Prostate gland (tissue), 2 donors: ENCODE measurements at regions not wholly inside any gene's neighbourhood (a gene's known extent, or its start where the extent isn't known, plus 50 kb on each side); places are given as distances from the start of the nearest gene placed in this dataset.

Experiments
- POLR2A ChIP-seq: fragments of 450-650 bp; IDR thresholded peaks from one replicate; pipeline ENCODE4 v1.6.1; 2016; ENCODE audit warnings: antibody characterized with exemption, mild to moderate bottlenecking
- POLR2AphosphoS5 ChIP-seq: sonication (generic); formaldehyde crosslinking; IDR thresholded peaks from one replicate; pipeline ENCODE4 v1.6.1; 2017; ENCODE audit warnings: antibody characterized with exemption
- TF ChIP-seq, protein P1 (sequence below), 4 experiments: fragments of 200-600 bp in 2 of 4; fragments of 450-650 bp in 2 of 4; sonication (generic) in 2 of 4; IDR thresholded peaks; 1 replicate in 3 of 4; 2 replicates in 1 of 4; pipeline ENCODE4 v1.5.1; 2016 to 2019; ENCODE audit warnings: antibody characterized with exemption in 4 of 4, mild to moderate bottlenecking in 2 of 4, moderate library complexity in 2 of 4

DNA sequence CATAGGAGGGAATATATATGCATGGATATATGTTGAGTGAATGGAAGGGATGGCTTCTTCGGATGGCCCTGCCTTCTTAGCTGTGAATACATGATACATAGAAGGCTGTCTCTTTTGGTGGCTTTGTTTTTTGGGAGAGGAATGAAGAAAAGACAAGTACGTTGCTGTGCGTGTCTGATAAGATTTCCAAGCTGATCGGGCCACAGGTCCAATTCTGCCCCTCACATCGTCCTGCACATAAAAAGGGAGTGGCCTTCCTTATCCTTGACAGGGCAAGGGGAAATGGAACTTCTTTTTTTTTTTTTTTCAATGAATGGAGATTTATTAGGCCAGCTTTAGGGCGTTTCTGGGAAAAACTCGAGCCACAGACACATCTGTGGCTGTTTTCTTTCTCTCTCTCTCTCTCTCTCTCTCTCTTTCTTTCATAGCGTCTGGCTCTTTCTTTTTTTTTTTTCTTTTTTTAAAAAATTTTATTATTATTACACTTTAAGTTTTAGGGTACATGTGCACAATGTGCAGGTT is 103.8 kb upstream of the SPATA13 start:
- TF ChIP-seq, protein P1, sequence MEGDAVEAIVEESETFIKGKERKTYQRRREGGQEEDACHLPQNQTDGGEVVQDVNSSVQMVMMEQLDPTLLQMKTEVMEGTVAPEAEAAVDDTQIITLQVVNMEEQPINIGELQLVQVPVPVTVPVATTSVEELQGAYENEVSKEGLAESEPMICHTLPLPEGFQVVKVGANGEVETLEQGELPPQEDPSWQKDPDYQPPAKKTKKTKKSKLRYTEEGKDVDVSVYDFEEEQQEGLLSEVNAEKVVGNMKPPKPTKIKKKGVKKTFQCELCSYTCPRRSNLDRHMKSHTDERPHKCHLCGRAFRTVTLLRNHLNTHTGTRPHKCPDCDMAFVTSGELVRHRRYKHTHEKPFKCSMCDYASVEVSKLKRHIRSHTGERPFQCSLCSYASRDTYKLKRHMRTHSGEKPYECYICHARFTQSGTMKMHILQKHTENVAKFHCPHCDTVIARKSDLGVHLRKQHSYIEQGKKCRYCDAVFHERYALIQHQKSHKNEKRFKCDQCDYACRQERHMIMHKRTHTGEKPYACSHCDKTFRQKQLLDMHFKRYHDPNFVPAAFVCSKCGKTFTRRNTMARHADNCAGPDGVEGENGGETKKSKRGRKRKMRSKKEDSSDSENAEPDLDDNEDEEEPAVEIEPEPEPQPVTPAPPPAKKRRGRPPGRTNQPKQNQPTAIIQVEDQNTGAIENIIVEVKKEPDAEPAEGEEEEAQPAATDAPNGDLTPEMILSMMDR (IDR thresholded peaks at IDR 0.05): no peak
- no peak for TF ChIP-seq POLR2A
- TF ChIP-seq POLR2AphosphoS5: no peak
